ENCODE measurements at regions not wholly inside any gene's neighbourhood (a gene's known extent, or its start where the extent isn't known, plus 50 kb on each side); places are given as distances from the start of the nearest gene placed in this dataset.

- TF ChIP-seq POLR2A (IDR thresholded peaks at IDR 0.05): no peak
- TF ChIP-seq, protein P1, sequence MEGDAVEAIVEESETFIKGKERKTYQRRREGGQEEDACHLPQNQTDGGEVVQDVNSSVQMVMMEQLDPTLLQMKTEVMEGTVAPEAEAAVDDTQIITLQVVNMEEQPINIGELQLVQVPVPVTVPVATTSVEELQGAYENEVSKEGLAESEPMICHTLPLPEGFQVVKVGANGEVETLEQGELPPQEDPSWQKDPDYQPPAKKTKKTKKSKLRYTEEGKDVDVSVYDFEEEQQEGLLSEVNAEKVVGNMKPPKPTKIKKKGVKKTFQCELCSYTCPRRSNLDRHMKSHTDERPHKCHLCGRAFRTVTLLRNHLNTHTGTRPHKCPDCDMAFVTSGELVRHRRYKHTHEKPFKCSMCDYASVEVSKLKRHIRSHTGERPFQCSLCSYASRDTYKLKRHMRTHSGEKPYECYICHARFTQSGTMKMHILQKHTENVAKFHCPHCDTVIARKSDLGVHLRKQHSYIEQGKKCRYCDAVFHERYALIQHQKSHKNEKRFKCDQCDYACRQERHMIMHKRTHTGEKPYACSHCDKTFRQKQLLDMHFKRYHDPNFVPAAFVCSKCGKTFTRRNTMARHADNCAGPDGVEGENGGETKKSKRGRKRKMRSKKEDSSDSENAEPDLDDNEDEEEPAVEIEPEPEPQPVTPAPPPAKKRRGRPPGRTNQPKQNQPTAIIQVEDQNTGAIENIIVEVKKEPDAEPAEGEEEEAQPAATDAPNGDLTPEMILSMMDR (IDR thresholded peaks at IDR 0.05): no peak
Observed at GRCh38 chr2:20531633-20532262, 84.9 kb downstream of the RHOB start.
